SHP77 (cell line): ENCODE measurements at regions not wholly inside any gene's neighbourhood (a gene's known extent, or its start where the extent isn't known, plus 50 kb on each side); places are given as distances from the start of the nearest gene placed in this dataset.
A peak's percentile ranks its signal among the peaks of the same experiment; 100 is the strongest.
"Not testable (repeated sequence)": the region's sequence is repeated elsewhere in the genome, so short reads cannot be mapped to it uniquely, and the experiment has no call there.

Source experiments
- DNase-seq, 2 experiments: peaks; one replicate each; lab custom pipeline; 2025; lab: John Stamatoyannopoulos, UW

- no peak for DNase-seq
Measured at GRCh38 chr4:115648786-115649185, 535.4 kb upstream of the NDST4 start.

- DNase-seq: no peak
Measured at GRCh38 chr4:115629270-115629669, 515.9 kb upstream of the NDST4 start.

GRCh38 chr4:115609631-115610030, 496.2 kb upstream of the NDST4 start:
- DNase-seq: no peak

GRCh38 chr4:115607311-115607710, 493.9 kb upstream of the NDST4 start:
- no peak for DNase-seq

- no peak for DNase-seq
Measured at GRCh38 chr4:115596265-115597001, 483.0 kb upstream of the NDST4 start.

GRCh38 chr4:115580901-115581300, 467.5 kb upstream of the NDST4 start:
- no peak for DNase-seq

GRCh38 chr4:115575851-115576250, 462.4 kb upstream of the NDST4 start:
- DNase-seq: no peak

- no peak for DNase-seq
Measured at GRCh38 chr4:115562506-115562905, 449.1 kb upstream of the NDST4 start.

GRCh38 chr4:115548123-115548522, 434.7 kb upstream of the NDST4 start:
- DNase-seq: no peak

- DNase-seq: no peak
Measured at GRCh38 chr4:115537387-115537786, 424.0 kb upstream of the NDST4 start.

- no peak for DNase-seq
Measured at GRCh38 chr4:115529126-115529525, 415.7 kb upstream of the NDST4 start.

GRCh38 chr4:115519476-115519875, 406.1 kb upstream of the NDST4 start:
- not testable (repeated sequence) for DNase-seq

- peak in 1 of 2 experiments; percentile 36 for DNase-seq
Measured at GRCh38 chr4:115515772-115516171, 402.4 kb upstream of the NDST4 start.

- DNase-seq: no peak
Measured at GRCh38 chr4:115515366-115515765, 401.9 kb upstream of the NDST4 start.

GRCh38 chr4:115514675-115515074, 401.3 kb upstream of the NDST4 start:
- DNase-seq: no peak

GRCh38 chr4:115505326-115505725, 391.9 kb upstream of the NDST4 start:
- no peak for DNase-seq

- no peak for DNase-seq
Measured at GRCh38 chr4:115501656-115502055, 388.2 kb upstream of the NDST4 start.

- not testable (repeated sequence) for DNase-seq
Measured at GRCh38 chr4:115493770-115494169, 380.4 kb upstream of the NDST4 start.

GRCh38 chr4:115491686-115492085, 378.3 kb upstream of the NDST4 start:
- DNase-seq: no peak

GRCh38 chr4:115489279-115489678, 375.9 kb upstream of the NDST4 start:
- DNase-seq: no peak

- DNase-seq: no peak
Measured at GRCh38 chr4:115485402-115485801, 372.0 kb upstream of the NDST4 start.

GRCh38 chr4:115484479-115484878, 371.1 kb upstream of the NDST4 start:
- DNase-seq: no peak

GRCh38 chr4:115470763-115471162, 357.3 kb upstream of the NDST4 start:
- no peak for DNase-seq

GRCh38 chr4:115459301-115459700, 345.9 kb upstream of the NDST4 start:
- not testable (repeated sequence) for DNase-seq
